ENCODE measurements at regions not wholly inside any gene's neighbourhood (a gene's known extent, or its start where the extent isn't known, plus 50 kb on each side); places are given as distances from the start of the nearest gene placed in this dataset.
A peak's percentile ranks its signal among the peaks of the same experiment; 100 is the strongest.

DNA sequence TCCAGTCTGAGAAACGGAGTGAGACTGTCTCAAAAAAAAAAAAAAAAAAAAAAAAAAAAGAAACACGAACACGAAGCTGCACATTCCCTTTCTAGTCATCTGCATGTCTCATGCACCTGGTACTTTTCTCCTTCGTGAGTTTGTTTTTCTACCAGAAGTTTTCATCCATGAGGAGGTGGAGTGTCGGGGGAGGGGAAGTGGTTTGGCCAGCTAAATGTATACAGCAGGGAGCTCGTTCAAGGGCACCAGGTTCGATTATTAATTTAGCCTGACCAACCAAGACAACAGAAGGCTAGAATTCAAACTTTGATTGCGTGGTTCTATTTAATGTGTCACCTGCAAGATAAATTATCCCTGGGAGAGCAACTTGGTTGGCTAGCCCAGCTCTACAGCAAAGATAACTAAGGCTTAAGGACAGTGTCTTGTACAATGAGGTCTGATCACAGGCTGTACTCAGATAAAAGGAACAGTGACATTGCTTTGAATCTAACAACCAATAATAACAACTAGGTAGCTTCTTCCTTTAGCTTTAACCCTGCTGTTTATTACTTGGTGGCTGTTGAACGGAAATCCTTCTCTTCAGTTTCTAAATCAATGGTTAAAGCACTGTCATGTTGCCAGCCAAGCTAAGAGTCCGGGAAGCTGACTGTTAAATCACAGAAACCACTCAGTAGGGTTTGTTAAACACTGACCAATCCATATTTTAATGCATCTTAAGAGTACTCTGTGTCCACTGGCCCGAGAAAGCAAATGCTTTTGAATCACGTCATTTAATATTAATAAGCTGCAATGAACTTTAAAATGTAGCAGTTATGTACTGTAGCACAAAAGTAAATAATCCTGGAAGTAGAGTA, 98.4 kb upstream of the STARD13 start:
- H3K36me3 ChIP-seq (ENCODE audit: insufficient read depth, low read length, poor library complexity, severe bottlenecking): no peaks in the 10 kb centered on the region
- no peaks in the 10 kb centered on the region for H3K27me3 ChIP-seq (replicated peaks; ENCODE audit: insufficient read depth, low read depth, low read length, poor library complexity)
- no peak overlapping the region for H3K27ac ChIP-seq (ENCODE audit: low read depth, low read length, poor library complexity, severe bottlenecking)
- ChIA-PET POLR2A (ENCODE audit: low non-redundant PET) (no interaction called here), CTCF (interaction anchor here (0.6 kb wide), 1 partner anchor 15 kb away, joined by 7 read pairs; no protein-coding TSS in a partner anchor)
- BruUV-seq (replicated peaks): no TSS peak
- intact Hi-C loops (cut with micrococcal nuclease; ENCODE audit: unreplicated experiment): no loop called here
- H3K4me3 ChIP-seq (ENCODE audit: low read depth, low read length, poor library complexity, severe bottlenecking): no peak overlapping the region
- DNase-seq (ENCODE audit: low spot score): no peak
- H3K9me3 ChIP-seq (ENCODE audit: low read depth, low read length, poor library complexity, severe bottlenecking): no peaks in the 10 kb centered on the region
- peaks cover 7% of the 10 kb centered on the region for H3K4me1 ChIP-seq (ENCODE audit: insufficient read depth, low read length, poor library complexity, severe bottlenecking)
- no peak for TF ChIP-seq EZH2 (IDR thresholded peaks at IDR 0.05; ENCODE audit: borderline replicate concordance, low read depth, low read length, poor library complexity, severe bottlenecking)
- TF ChIP-seq, protein P1, sequence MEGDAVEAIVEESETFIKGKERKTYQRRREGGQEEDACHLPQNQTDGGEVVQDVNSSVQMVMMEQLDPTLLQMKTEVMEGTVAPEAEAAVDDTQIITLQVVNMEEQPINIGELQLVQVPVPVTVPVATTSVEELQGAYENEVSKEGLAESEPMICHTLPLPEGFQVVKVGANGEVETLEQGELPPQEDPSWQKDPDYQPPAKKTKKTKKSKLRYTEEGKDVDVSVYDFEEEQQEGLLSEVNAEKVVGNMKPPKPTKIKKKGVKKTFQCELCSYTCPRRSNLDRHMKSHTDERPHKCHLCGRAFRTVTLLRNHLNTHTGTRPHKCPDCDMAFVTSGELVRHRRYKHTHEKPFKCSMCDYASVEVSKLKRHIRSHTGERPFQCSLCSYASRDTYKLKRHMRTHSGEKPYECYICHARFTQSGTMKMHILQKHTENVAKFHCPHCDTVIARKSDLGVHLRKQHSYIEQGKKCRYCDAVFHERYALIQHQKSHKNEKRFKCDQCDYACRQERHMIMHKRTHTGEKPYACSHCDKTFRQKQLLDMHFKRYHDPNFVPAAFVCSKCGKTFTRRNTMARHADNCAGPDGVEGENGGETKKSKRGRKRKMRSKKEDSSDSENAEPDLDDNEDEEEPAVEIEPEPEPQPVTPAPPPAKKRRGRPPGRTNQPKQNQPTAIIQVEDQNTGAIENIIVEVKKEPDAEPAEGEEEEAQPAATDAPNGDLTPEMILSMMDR (conservative IDR thresholded peaks at IDR 0.05; ENCODE audit: low read depth, low read length): no peak

- CTCF ChIA-PET: no interaction called here
- Histone ChIP-seq H3K36me3 (ENCODE audit: insufficient read depth, low read length, poor library complexity, severe bottlenecking) (no peaks in the 10 kb centered on the region), H3K4me1 (ENCODE audit: insufficient read depth, low read length, poor library complexity, severe bottlenecking) (peaks cover 7% of the 10 kb centered on the region), H3K27ac (ENCODE audit: low read depth, low read length, poor library complexity, severe bottlenecking) (no peak overlapping the region), H3K27me3 (replicated peaks; ENCODE audit: insufficient read depth, low read depth, low read length, poor library complexity) (no peaks in the 10 kb centered on the region), H3K9me3 (ENCODE audit: low read depth, low read length, poor library complexity, severe bottlenecking) (no peaks in the 10 kb centered on the region), H3K4me3 (ENCODE audit: low read depth, low read length, poor library complexity, severe bottlenecking) (no peak overlapping the region)
- POLR2A ChIA-PET (ENCODE audit: low non-redundant PET): no interaction called here
- TF ChIP-seq, protein P1 (conservative IDR thresholded peaks at IDR 0.05; ENCODE audit: low read depth, low read length): peak; percentile 18; the same call in 1 of the 2 replicates
- TF ChIP-seq EZH2 (IDR thresholded peaks at IDR 0.05; ENCODE audit: borderline replicate concordance, low read depth, low read length, poor library complexity, severe bottlenecking): no peak
- DNase-seq (ENCODE audit: low spot score): no peak
- no TSS peak for BruUV-seq (replicated peaks)
- intact Hi-C loops (cut with micrococcal nuclease; ENCODE audit: unreplicated experiment): no loop called here
Measured at GRCh38 chr13:33388286-33388998, 102.9 kb upstream of the STARD13 start.

DNA sequence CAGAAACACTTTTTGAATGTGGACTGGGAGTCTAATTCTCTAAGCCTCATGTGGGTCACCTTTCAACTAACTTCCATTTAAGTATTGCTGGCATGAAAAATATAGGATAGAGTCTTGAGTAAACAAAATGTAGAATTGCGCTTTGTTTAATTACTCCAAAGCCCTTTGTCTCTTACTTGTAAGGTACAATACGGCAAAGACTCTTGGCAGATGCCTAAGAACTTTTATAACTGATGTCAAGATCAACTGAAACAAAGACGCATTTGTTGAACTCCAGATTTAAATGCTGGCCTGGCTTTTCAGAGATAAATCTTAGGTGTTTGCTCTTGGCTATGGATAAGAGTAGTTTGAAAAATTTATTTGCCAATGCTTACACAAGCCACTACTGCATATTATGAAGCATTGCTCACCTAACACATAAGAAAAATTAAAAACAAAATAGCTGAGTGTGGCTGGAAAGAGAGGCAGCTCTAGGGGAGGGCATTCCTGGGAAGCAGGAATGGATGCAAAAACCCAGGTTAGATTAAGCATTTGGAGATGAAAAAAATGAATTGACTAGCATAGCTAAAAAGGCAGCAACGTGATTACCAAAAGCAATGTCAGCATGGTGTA, 107.3 kb upstream of the STARD13 start:
- TF ChIP-seq, protein P1 (conservative IDR thresholded peaks at IDR 0.05; ENCODE audit: low read depth, low read length): no peak
- no peak for TF ChIP-seq EZH2 (IDR thresholded peaks at IDR 0.05; ENCODE audit: borderline replicate concordance, low read depth, low read length, poor library complexity, severe bottlenecking)
- Histone ChIP-seq H3K27me3 (replicated peaks; ENCODE audit: insufficient read depth, low read depth, low read length, poor library complexity) (no peaks in the 10 kb centered on the region), H3K4me1 (ENCODE audit: insufficient read depth, low read length, poor library complexity, severe bottlenecking) (no peaks in the 10 kb centered on the region), H3K4me3 (ENCODE audit: low read depth, low read length, poor library complexity, severe bottlenecking) (no peak overlapping the region), H3K27ac (ENCODE audit: low read depth, low read length, poor library complexity, severe bottlenecking) (no peak overlapping the region), H3K9me3 (ENCODE audit: low read depth, low read length, poor library complexity, severe bottlenecking) (no peaks in the 10 kb centered on the region), H3K36me3 (ENCODE audit: insufficient read depth, low read length, poor library complexity, severe bottlenecking) (no peaks in the 10 kb centered on the region)
- ChIA-PET CTCF (no interaction called here), POLR2A (ENCODE audit: low non-redundant PET) (no interaction called here)
- DNase-seq (ENCODE audit: low spot score): no peak
- intact Hi-C loops (cut with micrococcal nuclease; ENCODE audit: unreplicated experiment): no loop called here
- BruUV-seq (replicated peaks): no TSS peak
